MV-4-11 (cell line): ENCODE measurements at regions not wholly inside any gene's neighbourhood (a gene's known extent, or its start where the extent isn't known, plus 50 kb on each side); places are given as distances from the start of the nearest gene placed in this dataset.
"Not testable (repeated sequence)": the region's sequence is repeated elsewhere in the genome, so short reads cannot be mapped to it uniquely, and the experiment has no call there.

ENCODE experiments used
- DNase-seq: peaks from one replicate; lab custom pipeline; 2025; lab: John Stamatoyannopoulos, UW

- DNase-seq: no peak
These were observed 81.0 kb upstream of the FOXQ1 start for GRCh38 chr6:1230689-1231605.

DNA sequence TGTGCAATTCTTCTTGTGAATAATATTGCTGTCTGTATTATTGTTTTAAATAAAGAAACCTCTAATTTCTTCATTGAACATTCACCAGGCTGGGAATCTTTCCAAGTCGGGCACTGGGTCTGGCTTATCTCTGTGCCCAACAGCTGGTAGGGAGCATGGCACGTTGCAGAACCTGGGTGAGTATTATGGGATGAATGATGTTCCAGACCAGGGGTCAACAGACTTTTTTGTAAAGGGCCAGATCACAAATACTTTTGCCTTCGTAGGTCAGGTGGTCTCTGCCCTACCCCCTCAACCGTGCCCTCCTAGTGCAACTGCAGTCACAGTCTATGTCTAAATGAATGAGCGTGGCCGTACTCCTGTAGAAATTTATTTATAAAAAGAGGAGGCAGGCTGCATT lies 81.6 kb upstream of the FOXQ1 start:
- DNase-seq: no peak

DNA sequence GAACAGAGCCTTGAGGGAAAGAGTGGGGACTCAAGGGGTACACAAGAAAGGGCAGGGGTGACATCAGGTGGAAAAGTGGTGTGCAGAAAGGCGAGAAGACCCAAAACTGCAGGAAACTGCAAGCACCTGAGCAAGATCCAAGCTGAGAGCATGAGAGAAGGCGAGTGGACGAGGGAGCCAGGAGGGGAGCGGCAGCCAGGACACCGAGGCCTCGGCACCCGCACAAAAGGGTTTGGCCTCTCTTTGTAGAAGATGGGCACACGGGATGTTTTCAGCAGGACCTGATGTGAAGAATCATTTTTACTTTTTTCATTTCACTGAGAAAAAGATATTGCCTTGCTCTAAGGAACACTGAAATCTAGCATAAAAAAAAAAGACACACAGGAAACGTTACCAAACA lies 82.1 kb upstream of the FOXQ1 start:
- DNase-seq: no peak

DNA sequence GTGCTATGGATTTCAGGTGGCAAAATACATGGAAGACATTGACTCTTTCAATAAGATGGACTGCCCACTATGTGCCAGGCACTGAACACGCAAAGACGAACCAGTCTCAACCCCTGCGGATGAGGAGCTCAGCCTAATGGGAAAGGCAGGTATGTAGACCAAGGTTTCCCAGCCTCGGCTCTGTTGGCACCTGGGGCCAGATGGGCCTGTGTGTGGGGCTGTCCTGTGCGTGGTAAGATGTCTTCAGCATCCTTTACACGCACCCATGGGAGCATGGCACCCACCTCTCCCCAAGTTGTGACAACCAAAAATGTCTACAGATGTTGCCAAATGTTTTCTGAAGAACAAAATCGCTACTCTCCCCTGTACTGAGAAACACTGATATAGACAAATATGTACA lies 82.6 kb upstream of the FOXQ1 start:
- no peak for DNase-seq

DNA sequence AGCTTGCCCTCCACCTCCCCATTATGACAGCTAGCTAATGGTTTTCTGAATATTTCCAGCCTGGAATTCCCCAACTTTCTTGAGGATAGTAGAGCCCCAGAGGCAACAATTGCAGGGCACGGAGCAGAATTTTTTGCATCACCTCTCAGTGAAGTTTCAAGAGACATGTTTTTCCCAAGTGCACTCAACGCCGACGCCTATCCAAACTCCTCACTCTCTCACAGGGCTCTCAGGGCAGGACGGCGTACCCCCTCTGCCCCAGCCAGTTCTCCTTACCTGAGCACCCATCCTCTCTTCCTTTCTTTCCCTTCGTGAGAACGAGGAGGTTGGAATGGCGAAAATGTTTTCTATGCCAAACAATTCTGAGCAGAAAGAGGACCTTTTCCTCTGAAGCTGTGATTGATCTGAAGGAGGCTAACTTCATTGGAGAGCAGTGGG lies 83.1 kb upstream of the FOXQ1 start:
- no peak for DNase-seq

- no peak for DNase-seq
These were observed 83.8 kb upstream of the FOXQ1 start for GRCh38 chr6:1227935-1228753.

DNA sequence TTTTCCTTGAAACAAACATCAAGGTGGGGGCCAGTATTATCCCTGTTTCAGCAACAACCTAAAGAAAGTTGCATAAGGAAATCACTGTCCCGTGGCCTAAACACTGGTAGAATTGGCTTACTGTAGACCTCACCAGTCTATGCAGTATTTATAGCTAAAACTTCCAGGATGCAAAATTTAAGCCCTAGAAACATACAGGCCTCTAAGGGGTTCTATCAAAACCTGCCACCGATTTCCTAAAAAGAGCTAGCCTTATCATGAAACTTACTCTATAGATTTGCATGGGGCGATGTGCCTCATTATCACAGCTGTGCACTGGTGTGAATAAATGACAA lies 84.3 kb upstream of the FOXQ1 start:
- no peak for DNase-seq

- DNase-seq: no peak
These were observed 85.4 kb upstream of the FOXQ1 start for GRCh38 chr6:1226277-1227099.

DNA sequence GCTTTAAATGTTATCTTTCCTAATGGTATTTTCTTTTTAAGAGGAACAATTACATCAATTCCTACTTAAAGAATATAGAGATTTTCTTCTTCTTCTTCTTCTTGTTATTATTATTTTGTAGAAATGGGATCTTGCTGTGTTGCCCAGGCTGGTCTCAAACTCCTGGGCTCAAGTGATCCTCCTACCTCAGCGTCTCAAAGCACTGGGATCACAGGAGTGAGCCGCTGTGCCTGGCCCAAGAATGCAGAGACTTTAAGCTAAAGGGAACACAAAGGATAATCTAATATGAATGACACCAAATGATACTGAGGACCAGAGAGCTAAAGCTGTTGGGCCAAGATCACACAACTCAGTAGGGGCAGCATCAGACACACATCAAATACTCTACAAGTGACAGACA lies 87.4 kb upstream of the FOXQ1 start:
- no peak for DNase-seq

DNA sequence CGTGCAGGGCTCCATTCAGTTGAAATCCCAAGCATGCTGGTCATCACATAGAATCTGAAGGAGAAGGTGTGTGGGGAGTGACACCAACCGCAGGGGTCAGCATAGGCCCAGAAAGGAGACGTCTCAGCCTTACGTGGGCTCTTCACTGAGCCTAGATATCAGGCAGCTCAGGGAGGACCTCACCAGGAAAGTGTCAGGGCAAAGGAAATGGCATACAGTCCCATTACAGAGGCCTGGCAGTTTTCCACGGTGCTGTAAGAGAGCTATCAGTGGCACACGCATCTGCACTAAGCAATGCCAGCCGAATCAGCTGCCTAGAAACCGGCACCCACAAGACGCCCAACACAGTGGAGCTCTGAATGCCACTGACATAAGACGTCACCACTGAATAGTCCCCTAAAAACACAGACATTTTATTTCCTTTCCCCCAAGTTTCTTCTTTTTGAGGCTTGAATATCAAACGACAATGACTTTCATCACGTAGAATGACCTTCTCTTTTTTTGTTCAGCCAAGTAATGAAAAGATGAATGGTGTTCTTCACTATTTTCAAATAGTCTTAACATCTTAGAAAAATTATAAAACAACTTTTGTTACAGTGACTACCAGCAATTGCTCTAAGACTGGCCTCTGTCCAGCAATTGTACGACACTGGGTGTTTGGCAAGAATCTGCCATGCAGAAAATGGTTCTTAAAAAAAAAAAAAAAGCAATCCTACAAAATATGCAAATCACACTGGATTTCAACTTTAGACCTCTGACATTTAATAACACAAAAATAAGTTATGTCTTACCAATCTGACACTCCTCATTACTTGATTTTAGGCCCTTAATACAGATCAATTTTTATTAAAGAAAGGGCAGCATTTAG lies 88.9 kb upstream of the FOXQ1 start:
- DNase-seq: no peak

GRCh38 chr6:1217396-1217795 lies 94.5 kb upstream of the FOXQ1 start:
- no peak for DNase-seq

DNA sequence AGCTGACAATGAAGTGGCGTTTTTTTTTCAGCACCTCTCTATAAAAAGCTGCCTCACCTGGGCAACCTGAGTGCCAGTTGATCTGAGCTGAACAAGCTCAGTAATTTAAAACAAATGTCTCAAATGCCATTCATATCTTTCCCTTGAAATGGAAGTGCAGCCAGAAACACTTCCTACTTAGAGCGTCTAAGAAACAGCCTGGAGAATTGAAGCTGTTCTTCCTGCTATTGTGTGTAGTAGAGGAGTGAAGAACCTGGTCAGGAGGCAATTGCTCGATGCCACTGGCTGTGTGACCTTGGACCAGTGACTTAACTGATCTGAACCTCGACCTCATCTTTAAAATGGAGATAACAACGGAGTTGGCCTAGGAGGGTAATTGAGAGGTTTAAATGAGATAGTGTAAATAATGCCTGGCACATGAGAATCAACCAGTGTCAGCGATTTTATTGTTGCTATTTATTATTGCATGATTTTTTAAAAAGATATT lies 95.4 kb upstream of the FOXQ1 start:
- DNase-seq: no peak

DNA sequence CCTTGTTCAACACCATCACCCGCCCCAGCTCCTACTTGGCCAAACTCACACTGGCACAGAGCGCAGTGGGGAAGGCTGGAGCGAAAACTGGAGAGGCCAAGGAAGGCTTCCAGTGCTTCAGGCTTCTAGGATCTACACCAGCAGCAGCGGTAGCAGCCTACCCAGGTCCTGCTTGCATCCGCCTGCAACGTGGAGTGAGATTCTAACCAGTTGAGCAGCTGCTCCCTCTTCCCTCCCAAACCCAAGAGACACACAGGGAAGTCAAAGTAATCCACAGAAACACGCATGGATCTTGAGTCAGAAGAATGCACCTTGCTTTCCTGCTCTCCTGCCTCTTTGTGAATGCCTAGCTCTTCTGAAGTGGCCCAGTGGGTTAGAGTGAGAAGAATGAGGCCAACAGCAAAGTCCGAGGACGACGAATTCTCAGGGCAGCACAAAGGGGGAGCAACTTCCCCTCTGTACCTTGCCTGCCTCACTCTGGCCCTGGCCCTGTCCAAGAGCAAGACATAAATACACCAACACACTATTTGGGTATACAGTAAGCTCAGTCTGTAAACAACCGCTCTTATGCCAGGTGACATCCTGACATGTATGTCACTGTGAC lies 95.9 kb upstream of the FOXQ1 start:
- DNase-seq: no peak

- no peak for DNase-seq
These were observed 96.9 kb upstream of the FOXQ1 start for GRCh38 chr6:1215023-1215422.

DNA sequence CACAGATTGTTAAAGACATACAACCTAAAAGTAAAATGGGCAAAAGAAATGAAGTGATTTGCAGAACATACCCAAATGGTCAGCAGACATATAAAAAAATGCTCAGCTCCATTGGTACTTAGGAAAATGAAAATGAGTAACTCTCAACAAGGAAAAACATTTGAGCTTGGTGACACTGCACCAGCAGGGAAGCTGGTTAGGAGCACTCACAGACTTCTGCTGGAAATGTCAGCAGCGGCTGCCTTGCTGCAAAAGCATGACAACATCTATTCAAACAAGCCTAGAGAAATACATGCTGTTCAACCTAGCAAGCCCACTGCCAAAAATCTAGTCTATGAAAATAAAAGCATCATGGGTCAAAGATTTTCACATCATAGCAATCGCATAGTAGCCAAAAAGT lies 99.0 kb upstream of the FOXQ1 start:
- DNase-seq: no peak

DNA sequence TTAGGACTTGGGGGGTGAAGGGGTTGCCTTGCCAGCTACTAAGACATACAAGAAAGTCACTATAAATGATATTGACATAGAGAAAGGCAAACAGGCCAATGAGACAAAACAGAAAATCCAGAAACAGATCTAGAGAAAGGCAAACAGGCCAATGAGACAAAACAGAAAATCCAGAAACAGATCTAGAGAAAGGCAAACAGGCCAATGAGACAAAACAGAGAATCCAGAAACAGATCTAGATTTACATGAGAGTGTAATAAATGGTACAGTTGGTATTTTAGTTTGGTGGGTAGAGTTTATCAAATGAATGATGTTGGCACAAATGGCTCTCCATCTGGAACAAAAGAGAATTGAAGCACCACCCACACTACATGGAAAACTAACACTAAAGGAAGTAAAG lies 99.8 kb upstream of the FOXQ1 start:
- not testable (repeated sequence) for DNase-seq

DNA sequence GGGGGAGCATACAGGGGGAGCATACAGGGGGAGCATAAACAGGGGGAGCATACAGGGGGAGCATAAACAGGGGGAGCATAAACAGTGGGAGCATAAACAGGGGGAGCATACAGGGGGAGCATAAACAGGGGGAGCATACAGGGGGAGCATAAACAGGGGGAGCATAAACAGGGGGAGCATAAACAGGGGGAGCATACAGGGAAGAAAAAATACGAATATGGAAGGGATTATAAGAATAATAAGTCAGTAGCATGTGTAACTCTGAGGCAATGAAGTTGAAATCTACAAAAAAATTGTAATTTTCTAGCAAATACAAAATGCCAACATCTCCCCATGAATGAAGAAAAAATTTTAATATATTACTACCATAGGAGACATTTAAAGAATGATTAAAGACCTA lies 101.3 kb upstream of the FOXQ1 start:
- not testable (repeated sequence) for DNase-seq

DNA sequence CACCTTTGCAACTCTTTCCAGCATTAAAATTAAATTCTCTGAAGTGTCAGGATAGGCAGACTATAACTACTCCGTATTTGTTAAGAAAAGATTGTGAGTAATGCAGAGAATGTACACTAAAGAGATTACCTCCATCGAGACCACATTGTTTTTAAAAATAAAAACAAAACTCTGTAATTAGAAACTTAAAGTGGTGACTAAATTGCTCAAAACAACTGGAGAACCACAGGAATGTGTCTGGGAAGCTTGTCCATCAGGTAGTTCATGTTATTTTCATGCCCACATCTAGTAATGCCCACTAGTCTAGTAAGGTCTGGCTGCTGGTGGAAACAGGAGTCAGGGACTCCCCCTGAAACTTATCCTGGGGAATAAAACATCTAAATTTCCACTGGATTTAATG lies 103.0 kb upstream of the FOXQ1 start:
- DNase-seq: no peak

DNA sequence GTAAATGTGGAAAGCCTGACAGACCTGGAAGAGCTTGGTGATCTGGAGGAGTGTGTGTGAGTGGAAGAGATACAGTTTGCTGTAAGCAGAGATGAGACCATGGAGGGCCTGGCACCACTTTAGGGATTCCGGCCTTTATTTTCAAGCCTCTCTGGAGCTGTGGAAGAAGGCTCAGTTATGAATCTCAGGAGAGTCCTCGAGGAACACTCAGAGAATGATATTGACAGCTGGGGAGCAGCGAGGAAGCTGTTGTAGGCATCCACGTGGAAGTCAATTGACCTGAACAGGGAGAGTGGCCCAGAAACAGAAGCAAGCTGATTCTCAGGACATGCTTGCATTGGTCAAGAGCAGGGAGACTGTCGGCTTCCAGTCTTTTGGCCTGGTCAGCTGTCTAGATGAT lies 108.4 kb upstream of the FOXQ1 start:
- no peak for DNase-seq

GRCh38 chr6:1202201-1202600 lies 109.7 kb upstream of the FOXQ1 start:
- DNase-seq: no peak
